ENCODE measurements at regions not wholly inside any gene's neighbourhood (a gene's known extent, or its start where the extent isn't known, plus 50 kb on each side); places are given as distances from the start of the nearest gene placed in this dataset.

DNA sequence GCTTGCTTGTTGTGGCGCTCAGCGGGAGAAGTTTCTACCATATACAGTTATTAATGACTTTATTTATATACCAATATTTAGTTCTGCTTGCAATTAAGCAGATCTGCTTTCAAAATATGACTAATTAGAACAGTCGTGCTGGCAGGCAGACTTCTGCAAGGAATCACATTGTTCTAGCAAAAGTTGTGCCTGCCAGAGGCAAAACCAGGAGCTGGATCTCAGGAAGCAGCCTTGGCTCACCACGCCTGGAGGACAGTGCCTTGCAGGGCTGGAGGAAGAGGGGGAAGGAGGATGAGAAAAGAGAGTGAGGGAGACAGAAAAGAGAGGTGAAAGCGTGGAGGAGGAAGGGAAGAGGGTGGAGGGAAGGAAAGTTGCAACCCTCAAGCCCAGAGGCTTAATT, 160.3 kb downstream of the NUP210 start:
- Histone ChIP-seq H3K27ac (ENCODE audit: low read depth in 2 of 2, low read length in 1 of 2) (no peak overlapping the region), H3K36me3 (ENCODE audit: control insufficient read depth in 2 of 2, insufficient read depth in 2 of 2, low read length in 1 of 2) (no peaks in the 10 kb centered on the region), H3K27me3 (ENCODE audit: control insufficient read depth in 1 of 2, insufficient read depth in 2 of 2, low read length in 2 of 2) (no peaks in the 10 kb centered on the region), H3K9me3 (ENCODE audit: control insufficient read depth in 2 of 2, insufficient read depth in 1 of 2, low read depth in 1 of 2, low read length in 1 of 2) (no peaks in the 10 kb centered on the region), H3K4me1 (ENCODE audit: control insufficient read depth in 2 of 2, insufficient read depth in 2 of 2, low read length in 1 of 2) (no peaks in the 10 kb centered on the region), H3K4me3 (ENCODE audit: low read depth in 1 of 2, low read length in 2 of 2) (no peak overlapping the region)
- WGBS, 2 donors = 45 to 51% methylated on average over 5 of the region's 5 CpGs

- Histone ChIP-seq H3K4me3 (ENCODE audit: low read depth in 1 of 2, low read length in 2 of 2) (no peak overlapping the region), H3K9me3 (ENCODE audit: control insufficient read depth in 2 of 2, insufficient read depth in 1 of 2, low read depth in 1 of 2, low read length in 1 of 2) (no peaks in the 10 kb centered on the region), H3K27ac (ENCODE audit: low read depth in 2 of 2, low read length in 1 of 2) (no peak overlapping the region), H3K27me3 (ENCODE audit: control insufficient read depth in 1 of 2, insufficient read depth in 2 of 2, low read length in 2 of 2) (no peaks in the 10 kb centered on the region), H3K4me1 (ENCODE audit: control insufficient read depth in 2 of 2, insufficient read depth in 2 of 2, low read length in 1 of 2) (no peaks in the 10 kb centered on the region), H3K36me3 (ENCODE audit: control insufficient read depth in 2 of 2, insufficient read depth in 2 of 2, low read length in 1 of 2) (no peaks in the 10 kb centered on the region)
- 82% methylated on average over 9 of the region's 9 CpGs for WGBS, 2 donors
Measured at GRCh38 chr3:13258986-13259514, 161.1 kb downstream of the NUP210 start.

DNA sequence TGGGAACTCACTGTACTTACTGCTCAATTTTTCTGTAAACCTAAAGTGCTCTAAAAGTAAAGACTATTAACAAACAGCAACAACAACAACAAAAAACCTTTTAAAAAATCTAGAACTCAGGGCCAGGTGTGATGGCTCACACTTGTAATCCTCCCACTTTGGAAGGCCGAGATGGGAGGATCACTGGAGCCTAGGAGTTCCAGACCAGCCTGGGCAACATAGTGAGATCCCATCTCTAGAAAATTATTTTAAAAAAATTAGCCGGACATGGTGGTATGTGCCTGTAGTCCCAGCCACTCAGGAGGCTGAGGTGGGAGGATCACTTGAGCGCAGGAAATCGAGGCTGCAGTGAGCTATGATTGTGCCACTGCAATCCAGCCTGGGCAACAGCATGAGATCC, 161.8 kb downstream of the NUP210 start:
- no peak overlapping the region for H3K4me3 ChIP-seq (ENCODE audit: low read depth in 1 of 2, low read length in 2 of 2)
- no peak overlapping the region for H3K27ac ChIP-seq (ENCODE audit: low read depth in 2 of 2, low read length in 1 of 2)
- no peaks in the 10 kb centered on the region for H3K27me3 ChIP-seq (ENCODE audit: control insufficient read depth in 1 of 2, insufficient read depth in 2 of 2, low read length in 2 of 2)
- 87 to 90% methylated on average over 4 of the region's 4 CpGs for WGBS, 2 donors
- no peaks in the 10 kb centered on the region for H3K9me3 ChIP-seq (ENCODE audit: control insufficient read depth in 2 of 2, insufficient read depth in 1 of 2, low read depth in 1 of 2, low read length in 1 of 2)
- H3K4me1 ChIP-seq (ENCODE audit: control insufficient read depth in 2 of 2, insufficient read depth in 2 of 2, low read length in 1 of 2) = no peaks in the 10 kb centered on the region
- no peaks in the 10 kb centered on the region for H3K36me3 ChIP-seq (ENCODE audit: control insufficient read depth in 2 of 2, insufficient read depth in 2 of 2, low read length in 1 of 2)

DNA sequence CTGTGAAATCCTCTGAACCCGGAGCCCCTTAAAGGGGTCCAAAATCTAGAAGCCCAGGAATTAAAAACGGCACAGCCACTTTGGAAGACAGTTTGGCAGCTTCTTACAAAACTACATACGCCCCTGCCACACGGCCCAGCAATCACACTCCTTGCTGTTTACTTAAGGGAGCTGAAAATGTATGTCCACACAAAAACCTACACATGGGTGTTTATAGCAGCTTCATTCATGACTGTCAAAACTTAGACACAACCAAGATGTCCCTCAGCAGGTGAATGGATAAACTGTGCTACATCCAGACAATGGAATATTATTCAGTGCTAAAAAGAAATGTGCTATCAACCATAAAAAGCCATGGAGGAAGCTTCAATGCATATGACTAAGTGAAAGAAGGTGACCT, 162.5 kb downstream of the NUP210 start:
- Histone ChIP-seq H3K4me1 (ENCODE audit: control insufficient read depth in 2 of 2, insufficient read depth in 2 of 2, low read length in 1 of 2) (no peaks in the 10 kb centered on the region), H3K36me3 (ENCODE audit: control insufficient read depth in 2 of 2, insufficient read depth in 2 of 2, low read length in 1 of 2) (no peaks in the 10 kb centered on the region), H3K27me3 (ENCODE audit: control insufficient read depth in 1 of 2, insufficient read depth in 2 of 2, low read length in 2 of 2) (no peaks in the 10 kb centered on the region), H3K4me3 (ENCODE audit: low read depth in 1 of 2, low read length in 2 of 2) (no peak overlapping the region), H3K9me3 (ENCODE audit: control insufficient read depth in 2 of 2, insufficient read depth in 1 of 2, low read depth in 1 of 2, low read length in 1 of 2) (no peaks in the 10 kb centered on the region), H3K27ac (ENCODE audit: low read depth in 2 of 2, low read length in 1 of 2) (no peak overlapping the region)
- WGBS, 2 donors = 50 to 53% methylated on average over 4 of the region's 4 CpGs

DNA sequence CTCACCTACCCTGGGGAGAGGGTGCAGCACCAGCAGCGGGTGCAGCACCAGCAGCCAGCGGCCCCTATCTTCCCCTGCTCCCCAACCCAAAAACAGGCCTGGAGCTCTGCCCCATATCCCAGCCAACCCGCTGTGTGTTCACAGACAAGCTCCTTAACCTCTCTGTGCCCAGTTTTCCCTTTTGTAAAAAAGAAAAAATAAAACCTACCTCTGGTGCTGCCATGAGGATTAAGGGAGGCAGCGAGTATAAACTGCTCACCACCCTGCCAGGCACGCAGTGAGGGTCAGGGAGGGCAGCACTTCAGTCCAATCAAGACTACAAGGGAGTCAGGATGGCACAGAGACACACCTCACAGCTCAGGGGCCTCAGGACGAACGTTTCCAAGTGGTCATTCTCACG, 163.3 kb downstream of the NUP210 start:
- no peaks in the 10 kb centered on the region for H3K27me3 ChIP-seq (ENCODE audit: control insufficient read depth in 1 of 2, insufficient read depth in 2 of 2, low read length in 2 of 2)
- no peak overlapping the region for H3K4me3 ChIP-seq (ENCODE audit: low read depth in 1 of 2, low read length in 2 of 2)
- no peaks in the 10 kb centered on the region for H3K4me1 ChIP-seq (ENCODE audit: control insufficient read depth in 2 of 2, insufficient read depth in 2 of 2, low read length in 1 of 2)
- no peak overlapping the region for H3K27ac ChIP-seq (ENCODE audit: low read depth in 2 of 2, low read length in 1 of 2)
- WGBS, 2 donors = 71 to 80% methylated on average over 8 of the region's 8 CpGs
- H3K36me3 ChIP-seq (ENCODE audit: control insufficient read depth in 2 of 2, insufficient read depth in 2 of 2, low read length in 1 of 2) = no peaks in the 10 kb centered on the region
- no peaks in the 10 kb centered on the region for H3K9me3 ChIP-seq (ENCODE audit: control insufficient read depth in 2 of 2, insufficient read depth in 1 of 2, low read depth in 1 of 2, low read length in 1 of 2)

DNA sequence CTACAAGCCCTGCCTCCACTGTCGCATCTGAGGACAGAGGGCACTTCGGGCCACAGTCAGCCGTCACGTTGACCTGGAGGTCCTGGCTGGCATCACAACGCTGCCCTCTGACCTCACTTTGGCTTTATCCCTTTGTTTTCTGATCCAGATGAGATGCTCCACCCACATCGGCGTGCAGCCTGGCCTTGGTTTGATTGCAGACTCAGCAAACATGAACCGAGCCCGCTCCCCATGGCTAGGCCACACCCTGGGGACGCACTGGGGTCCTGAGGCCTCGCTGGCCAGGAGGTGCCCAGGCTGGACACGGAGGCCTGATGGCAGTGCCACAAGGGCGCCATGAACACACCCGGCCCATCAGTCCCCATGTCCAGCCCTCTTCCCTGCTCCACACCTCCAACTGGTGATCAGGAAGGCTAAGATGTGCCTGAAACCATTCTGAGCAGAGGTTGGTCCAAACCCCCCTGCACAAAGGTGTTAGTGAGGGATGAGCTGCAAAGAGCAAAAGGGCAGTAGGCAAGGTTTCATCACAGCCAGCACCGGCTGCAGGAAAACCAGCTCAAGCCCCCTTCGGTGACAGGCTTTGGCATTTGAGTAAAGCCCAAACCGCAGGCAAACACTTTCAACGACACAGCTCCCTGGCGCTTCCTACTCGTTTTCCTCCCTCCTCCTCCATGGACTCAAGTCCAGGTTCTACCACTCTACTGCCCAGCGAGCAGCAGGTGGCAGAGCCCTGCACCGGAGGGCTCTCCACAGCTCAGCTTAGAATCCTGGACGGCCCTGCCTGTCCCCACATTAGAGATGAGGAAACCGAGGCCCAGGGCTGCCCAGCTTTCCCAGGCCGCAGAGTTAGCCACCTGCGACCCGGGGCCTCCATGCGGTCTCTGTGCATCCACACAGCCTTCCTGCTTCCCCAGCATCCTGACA, 165.8 kb downstream of the NUP210 start:
- Histone ChIP-seq H3K4me3 (ENCODE audit: low read depth in 1 of 2, low read length in 2 of 2) (no peak overlapping the region), H3K27me3 (ENCODE audit: control insufficient read depth in 1 of 2, insufficient read depth in 2 of 2, low read length in 2 of 2) (no peaks in the 10 kb centered on the region), H3K9me3 (ENCODE audit: control insufficient read depth in 2 of 2, insufficient read depth in 1 of 2, low read depth in 1 of 2, low read length in 1 of 2) (no peaks in the 10 kb centered on the region), H3K27ac (ENCODE audit: low read depth in 2 of 2, low read length in 1 of 2) (no peak overlapping the region), H3K4me1 (ENCODE audit: control insufficient read depth in 2 of 2, insufficient read depth in 2 of 2, low read length in 1 of 2) (peaks cover 0 to 8% of the 10 kb centered on the region in 2 donors), H3K36me3 (ENCODE audit: control insufficient read depth in 2 of 2, insufficient read depth in 2 of 2, low read length in 1 of 2) (no peaks in the 10 kb centered on the region)
- 75% methylated on average over 28 of the region's 28 CpGs for WGBS, 2 donors

- no peaks in the 10 kb centered on the region for H3K36me3 ChIP-seq (ENCODE audit: control insufficient read depth in 2 of 2, insufficient read depth in 2 of 2, low read length in 1 of 2)
- WGBS, 2 donors = 87% methylated on average over 16 of the region's 16 CpGs
- H3K27ac ChIP-seq (ENCODE audit: low read depth in 2 of 2, low read length in 1 of 2) = no peak overlapping the region
- H3K27me3 ChIP-seq (ENCODE audit: control insufficient read depth in 1 of 2, insufficient read depth in 2 of 2, low read length in 2 of 2) = no peaks in the 10 kb centered on the region
- H3K9me3 ChIP-seq (ENCODE audit: control insufficient read depth in 2 of 2, insufficient read depth in 1 of 2, low read depth in 1 of 2, low read length in 1 of 2) = no peaks in the 10 kb centered on the region
- no peak overlapping the region for H3K4me3 ChIP-seq (ENCODE audit: low read depth in 1 of 2, low read length in 2 of 2)
- peaks cover 0 to 8% of the 10 kb centered on the region in 2 donors for H3K4me1 ChIP-seq (ENCODE audit: control insufficient read depth in 2 of 2, insufficient read depth in 2 of 2, low read length in 1 of 2)
Measured at GRCh38 chr3:13253208-13253937, 166.7 kb downstream of the NUP210 start.

DNA sequence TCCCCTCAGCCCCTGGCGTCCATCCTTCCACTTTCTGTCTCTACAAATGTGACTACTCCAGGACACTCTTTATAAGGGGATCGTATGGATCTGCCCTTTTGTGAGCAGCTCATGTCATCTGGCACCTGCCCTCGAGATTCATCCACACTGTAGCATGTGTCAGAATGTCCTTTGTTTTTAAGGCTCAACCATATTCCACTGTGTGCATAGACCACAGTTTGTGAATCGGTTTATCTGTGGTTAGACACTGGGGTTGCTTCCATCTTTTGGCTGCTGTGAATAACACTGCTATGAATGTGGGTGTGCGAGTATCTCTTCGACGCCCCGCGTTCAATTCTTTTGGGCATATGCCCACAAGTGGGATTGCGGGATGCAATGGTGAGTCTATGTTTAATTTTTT, 167.9 kb downstream of the NUP210 start:
- Histone ChIP-seq H3K27ac (ENCODE audit: low read depth in 2 of 2, low read length in 1 of 2) (no peak overlapping the region), H3K4me1 (ENCODE audit: control insufficient read depth in 2 of 2, insufficient read depth in 2 of 2, low read length in 1 of 2) (peaks cover 0 to 9% of the 10 kb centered on the region in 2 donors), H3K9me3 (ENCODE audit: control insufficient read depth in 2 of 2, insufficient read depth in 1 of 2, low read depth in 1 of 2, low read length in 1 of 2) (no peaks in the 10 kb centered on the region), H3K27me3 (ENCODE audit: control insufficient read depth in 1 of 2, insufficient read depth in 2 of 2, low read length in 2 of 2) (no peaks in the 10 kb centered on the region), H3K4me3 (ENCODE audit: low read depth in 1 of 2, low read length in 2 of 2) (no peak overlapping the region), H3K36me3 (ENCODE audit: control insufficient read depth in 2 of 2, insufficient read depth in 2 of 2, low read length in 1 of 2) (no peaks in the 10 kb centered on the region)
- 85 to 93% methylated on average over 10 of the region's 10 CpGs for WGBS, 2 donors

DNA sequence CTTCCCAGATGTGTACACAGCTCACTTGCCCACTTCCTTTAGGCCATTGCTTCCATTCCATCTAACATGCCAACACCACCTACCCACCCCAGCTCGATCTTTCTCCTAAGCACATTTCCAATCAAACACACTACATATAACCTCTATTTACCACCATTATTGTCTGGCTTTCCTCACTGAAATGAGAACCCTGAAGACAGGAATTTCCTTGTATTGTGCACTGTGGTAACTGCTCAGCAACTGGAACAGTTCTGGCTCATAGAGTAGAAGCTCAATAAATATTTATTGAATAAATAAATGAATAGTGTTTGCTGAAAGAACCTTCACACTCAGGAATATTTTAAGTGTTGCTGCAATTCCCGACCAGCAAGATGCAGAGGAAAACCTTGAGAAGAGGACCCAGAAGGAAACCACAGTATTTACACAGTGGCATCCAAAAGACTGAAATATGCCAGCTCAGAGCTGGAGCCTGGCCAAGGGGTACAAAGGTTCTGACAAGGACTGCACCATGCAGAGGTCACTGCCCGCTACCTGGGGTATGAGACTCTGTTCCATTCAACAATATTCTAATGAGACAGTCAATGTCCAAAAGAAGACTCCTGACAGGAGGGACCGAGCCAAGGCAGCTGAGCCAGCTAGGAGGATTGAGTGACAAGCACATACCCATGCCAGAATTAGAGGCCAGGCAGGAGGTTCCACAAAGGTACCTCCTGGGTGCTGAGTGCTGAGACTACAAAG, 168.8 kb downstream of the NUP210 start:
- Histone ChIP-seq H3K27me3 (ENCODE audit: control insufficient read depth in 1 of 2, insufficient read depth in 2 of 2, low read length in 2 of 2) (no peaks in the 10 kb centered on the region), H3K36me3 (ENCODE audit: control insufficient read depth in 2 of 2, insufficient read depth in 2 of 2, low read length in 1 of 2) (no peaks in the 10 kb centered on the region), H3K4me1 (ENCODE audit: control insufficient read depth in 2 of 2, insufficient read depth in 2 of 2, low read length in 1 of 2) (peaks cover 0 to 11% of the 10 kb centered on the region in 2 donors), H3K4me3 (ENCODE audit: low read depth in 1 of 2, low read length in 2 of 2) (no peak overlapping the region), H3K27ac (ENCODE audit: low read depth in 2 of 2, low read length in 1 of 2) (no peak overlapping the region), H3K9me3 (ENCODE audit: control insufficient read depth in 2 of 2, insufficient read depth in 1 of 2, low read depth in 1 of 2, low read length in 1 of 2) (no peaks in the 10 kb centered on the region)
- 63 to 69% methylated on average over 4 of the region's 4 CpGs for WGBS, 2 donors

All from esophagus (tissue), 2 donors.